GM21786 (cell line): ENCODE measurements at regions not wholly inside any gene's neighbourhood (a gene's known extent, or its start where the extent isn't known, plus 50 kb on each side); places are given as distances from the start of the nearest gene placed in this dataset.
"Not testable (repeated sequence)": the region's sequence is repeated elsewhere in the genome, so short reads cannot be mapped to it uniquely, and the experiment has no call there.

ENCODE experiments used
- ATAC-seq: cut with Tn5 transposase; IDR thresholded peaks from one replicate; pipeline ENCODE4 v1.9.1; 2021; ENCODE audit not compliant: unreplicated experiment

- no peak for ATAC-seq
Observed at GRCh38 chr9:75532233-75533050, 358.0 kb upstream of the PCSK5 start.

GRCh38 chr9:75539523-75539922 is 350.9 kb upstream of the PCSK5 start:
- no peak for ATAC-seq

- no peak for ATAC-seq
Observed at GRCh38 chr9:75540185-75540584, 350.3 kb upstream of the PCSK5 start.

GRCh38 chr9:75541734-75542133 is 348.7 kb upstream of the PCSK5 start:
- no peak for ATAC-seq

GRCh38 chr9:75544815-75545214 is 345.7 kb upstream of the PCSK5 start:
- no peak for ATAC-seq

GRCh38 chr9:75545287-75545686 is 345.2 kb upstream of the PCSK5 start:
- ATAC-seq = no peak

GRCh38 chr9:75548871-75549270 is 341.6 kb upstream of the PCSK5 start:
- ATAC-seq = no peak

- ATAC-seq = no peak
Observed at GRCh38 chr9:75551861-75552260, 338.6 kb upstream of the PCSK5 start.

GRCh38 chr9:75552941-75553340 is 337.5 kb upstream of the PCSK5 start:
- no peak for ATAC-seq

- not testable (repeated sequence) for ATAC-seq
Observed at GRCh38 chr9:75566813-75567212, 323.7 kb upstream of the PCSK5 start.

- no peak for ATAC-seq
Observed at GRCh38 chr9:75570538-75570937, 319.9 kb upstream of the PCSK5 start.

- ATAC-seq = no peak
Observed at GRCh38 chr9:75574569-75574968, 315.9 kb upstream of the PCSK5 start.

GRCh38 chr9:75582870-75583269 is 307.6 kb upstream of the PCSK5 start:
- ATAC-seq = no peak

- ATAC-seq = no peak
Observed at GRCh38 chr9:75588808-75589207, 301.7 kb upstream of the PCSK5 start.

GRCh38 chr9:75589497-75589896 is 301.0 kb upstream of the PCSK5 start:
- no peak for ATAC-seq

GRCh38 chr9:75591972-75592371 is 298.5 kb upstream of the PCSK5 start:
- no peak for ATAC-seq

- ATAC-seq = no peak
Observed at GRCh38 chr9:75592586-75592985, 297.9 kb upstream of the PCSK5 start.

- ATAC-seq = no peak
Observed at GRCh38 chr9:75593920-75594319, 296.6 kb upstream of the PCSK5 start.

- no peak for ATAC-seq
Observed at GRCh38 chr9:75599126-75599525, 291.3 kb upstream of the PCSK5 start.

GRCh38 chr9:75601280-75601679 is 289.2 kb upstream of the PCSK5 start:
- ATAC-seq = no peak

- ATAC-seq = no peak
Observed at GRCh38 chr9:75602060-75602459, 288.4 kb upstream of the PCSK5 start.

GRCh38 chr9:75604661-75605060 is 285.8 kb upstream of the PCSK5 start:
- no peak for ATAC-seq

GRCh38 chr9:75607521-75607920 is 283.0 kb upstream of the PCSK5 start:
- ATAC-seq = no peak
